Spleen (tissue), 7 donors: ENCODE measurements at regions not wholly inside any gene's neighbourhood (a gene's known extent, or its start where the extent isn't known, plus 50 kb on each side); places are given as distances from the start of the nearest gene placed in this dataset.

Experiments used
- CTCF ChIP-seq, 11 experiments: fragments of 200-600 bp in 7 of 11; fragments of 450-650 bp in 4 of 11; sonication (generic) in 4 of 11; IDR thresholded peaks in 8 of 11; conservative IDR thresholded peaks in 3 of 11; 1 replicate in 7 of 11; 2 replicates in 4 of 11; pipeline versions ENCODE4 v1.4.0 to v1.8.0; 2016 to 2021; ENCODE audit warnings: antibody characterized with exemption in 11 of 11, inconsistent platforms in 4 of 11, mild to moderate bottlenecking in 1 of 11
- POLR2A ChIP-seq, 3 donors: fragments of 450-650 bp; IDR thresholded peaks; one replicate each; pipeline ENCODE4 v1.5.1; 2017; ENCODE audit warnings: antibody characterized with exemption in 3 of 3, mild to moderate bottlenecking in 1 of 3
- donor health status: DM: no; HTN: no; CAD: no; lungs with moderate emphysema.
- donor health status: DM: no; HTN: no; CAD: no.
- donor health status: DM: no; HTN: no; CAD: no.

- TF ChIP-seq CTCF (IDR thresholded peaks at IDR 0.05 in 8 of 11, conservative IDR thresholded peaks at IDR 0.05 in 3 of 11), result no peak
- no peak for TF ChIP-seq POLR2A (IDR thresholded peaks at IDR 0.05)
These were observed 328.4 kb upstream of the SPANXN1 start for GRCh38 chrX:144918936-144919335.
